K562 (cell line): ENCODE measurements at regions not wholly inside any gene's neighbourhood (a gene's known extent, or its start where the extent isn't known, plus 50 kb on each side); places are given as distances from the start of the nearest gene placed in this dataset.
A peak's percentile ranks its signal among the peaks of the same experiment; 100 is the strongest.

Experiments
- ATAC-seq: fragments of 200-7000 bp; cut with Tn5 transposase; 3 replicates; pipeline ENCODE4 v1.9.1; 2020; ENCODE audit warnings: moderate library complexity
- BruUV-seq: library from RNA; stranded (reverse); fragments of 400-500 nt; replicated peaks from 2 replicates; lab custom pipeline; 2021; lab: Mats Ljungman, UMichigan
- CTCF ChIA-PET: fragments of 300-600 bp; formaldehyde crosslinking; extraction: SDS; loops from one replicate; lab custom pipeline; 2021; ENCODE audit warnings: low intra/inter-chr PET ratio; lab: Yijun Ruan, JAX
- POLR2A ChIA-PET: fragments of 300-600, 350-650 bp; sonication (Branson Sonifier 250); formaldehyde crosslinking; extraction: SDS; loops from one replicate; lab custom pipeline; 2021; ENCODE audit warnings: antibody characterized with exemption, inconsistent platforms; lab: Yijun Ruan, JAX
- DNase-seq, 4 experiments: peaks; one replicate each; pipeline versions ENCODE4 v3.0.0 to v3.0.0-alpha.2; 2011 to 2018; ENCODE audit warnings: low spot score in 3 of 4, mixed read lengths in 3 of 4; ENCODE audit errors: extremely low read depth in 1 of 4
- FAIRE-seq: peaks from 2 replicates; lab custom pipeline; 2011; peaks lifted over from hg19 to GRCh38; lab: Jason Lieb, UNC
- H2AFZ ChIP-seq: 2 replicates; pipeline ENCODE4 v1.6.0; 2011; ENCODE audit warnings: low read depth, low read length, control low read depth, inconsistent platforms
- H3K27ac ChIP-seq: fragments of 200-600 bp; 3 replicates; pipeline ENCODE4 v1.8.0; 2011; ENCODE audit warnings: low read depth, mild to moderate bottlenecking, control low read depth, inconsistent platforms, low read length, moderate library complexity, mixed read lengths; ENCODE audit errors: extremely low read depth
- H3K27me3 ChIP-seq, 2 experiments: fragments of 300-600 bp in 1 of 2; 2 replicates in 1 of 2; 3 replicates in 1 of 2; pipeline versions ENCODE4 v1.6.0 to v1.8.0; 2011; ENCODE audit warnings: inconsistent platforms in 2 of 2, low read length in 2 of 2, mild to moderate bottlenecking in 1 of 2, mixed read lengths in 1 of 2, moderate library complexity in 1 of 2; ENCODE audit not compliant: control insufficient read depth in 2 of 2, insufficient read depth in 2 of 2
- H3K36me3 ChIP-seq: fragments of 300-600 bp; 3 replicates; pipeline ENCODE4 v1.8.0; 2011; ENCODE audit warnings: mild to moderate bottlenecking, low read length, inconsistent platforms; ENCODE audit not compliant: control insufficient read depth, insufficient read depth
- H3K4me1 ChIP-seq, 2 experiments: fragments of 200-600 bp in 1 of 2; replicated peaks in 1 of 2; 2 replicates in 1 of 2; 3 replicates in 1 of 2; pipeline versions ENCODE4 v1.5.1 to v1.8.0; 2011; ENCODE audit warnings: inconsistent platforms in 2 of 2, low read length in 2 of 2, mild to moderate bottlenecking in 1 of 2, mixed read lengths in 1 of 2, moderate library complexity in 1 of 2; ENCODE audit not compliant: control insufficient read depth in 2 of 2, insufficient read depth in 2 of 2
- H3K4me2 ChIP-seq: 2 replicates; pipeline ENCODE4 v1.6.1; 2011; ENCODE audit warnings: low read length, control low read depth, inconsistent platforms, mixed read lengths; ENCODE audit not compliant: insufficient read depth
- H3K4me3 ChIP-seq: fragments of 200-600 bp; sonication (generic), shearing (Covaris generic); 2 replicates; pipeline ENCODE4 v1.5.1; 2016; ENCODE audit warnings: control low read depth, inconsistent platforms
- H3K79me2 ChIP-seq: fragments of 200-600 bp; 3 replicates; pipeline ENCODE4 v1.8.0; 2011; ENCODE audit warnings: low read length, inconsistent platforms; ENCODE audit not compliant: control insufficient read depth, insufficient read depth
- H3K9ac ChIP-seq, 2 experiments: 2 replicates each; pipeline versions ENCODE4 v1.6.0 to v1.6.1; 2011; ENCODE audit warnings: low read depth in 2 of 2, low read length in 2 of 2, control low read depth in 1 of 2, inconsistent platforms in 1 of 2, mild to moderate bottlenecking in 1 of 2, mixed read lengths in 1 of 2; ENCODE audit not compliant: insufficient read depth in 1 of 2
- H3K9me1 ChIP-seq: one replicate; pipeline ENCODE4 v1.6.0; 2011; ENCODE audit warnings: inconsistent platforms, mild to moderate bottlenecking, low read length, moderate library complexity; ENCODE audit not compliant: control insufficient read depth, insufficient read depth
- H3K9me3 ChIP-seq: replicated peaks from 2 replicates; pipeline ENCODE4 v1.5.1; 2011; ENCODE audit warnings: low read depth, low read length, inconsistent platforms; ENCODE audit not compliant: control insufficient read depth, insufficient read depth
- H4K20me1 ChIP-seq: replicated peaks from 2 replicates; pipeline ENCODE4 v1.6.1; 2011; ENCODE audit warnings: low read length, inconsistent platforms, mixed read lengths; ENCODE audit not compliant: control insufficient read depth, insufficient read depth
- AFF4 ChIP-seq: sonication (generic); formaldehyde crosslinking; IDR thresholded peaks from 2 replicates; pipeline ENCODE4 v1.8.0; 2023; ENCODE audit warnings: mild to moderate bottlenecking, missing genetic modification reagents
- E2F3 ChIP-seq: fragments of 250-450 bp; sonication (Bioruptor Pico); IDR thresholded peaks from 2 replicates; pipeline ENCODE4 v1.4.0; 2020; ENCODE audit warnings: mild to moderate bottlenecking
- HBP1 ChIP-seq: fragments of 450-650 bp; formaldehyde crosslinking; IDR thresholded peaks from 2 replicates; pipeline ENCODE4 v1.4.0; 2022; ENCODE audit warnings: missing genetic modification characterization
- MBD2 ChIP-seq: sonication (generic); IDR thresholded peaks from 2 replicates; pipeline ENCODE4 v1.6.1; 2016; ENCODE audit warnings: low read depth, borderline replicate concordance
- NCOA2 ChIP-seq, 2 experiments: fragments of 450-650 bp; IDR thresholded peaks; 2 replicates each; pipeline ENCODE4 v1.6.1; 2018; ENCODE audit warnings: mild to moderate bottlenecking in 2 of 2, moderate library complexity in 1 of 2; ENCODE audit not compliant: partially characterized antibody in 2 of 2
- POLR2AphosphoS5 ChIP-seq: IDR thresholded peaks from 2 replicates; pipeline ENCODE4 v1.6.1; 2011; ENCODE audit warnings: mild to moderate bottlenecking, low read depth, low read length, moderate library complexity; ENCODE audit not compliant: control insufficient read depth, insufficient read depth
- SAP30 ChIP-seq: fragments of 200-600 bp; sonication (generic); IDR thresholded peaks from 2 replicates; pipeline ENCODE4 v1.6.1; 2012; ENCODE audit warnings: borderline replicate concordance, low read depth, mild to moderate bottlenecking, moderate library complexity, low read length, control low read depth, inconsistent platforms; ENCODE audit not compliant: insufficient read depth, poor library complexity, severe bottlenecking
- SMC3 ChIP-seq: conservative IDR thresholded peaks from 2 replicates; pipeline ENCODE4 v1.6.1; 2011; ENCODE audit warnings: low read depth, low read length, improper control_type of control experiment; ENCODE audit not compliant: insufficient read depth
- ZFP36 ChIP-seq: fragments of 150-350 bp; IDR thresholded peaks from 2 replicates; pipeline ENCODE4 v1.6.1; 2018; ENCODE audit warnings: low read length, low read depth; ENCODE audit not compliant: partially characterized antibody
- ZNF408 ChIP-seq: fragments of 250-450 bp; sonication (Bioruptor Pico); IDR thresholded peaks from 2 replicates; pipeline ENCODE4 v1.4.0; 2020; ENCODE audit warnings: low read depth, mild to moderate bottlenecking, moderate library complexity
- WGBS: fragments of 100-300 bp; shearing (Covaris generic); methylation state at CpG from one replicate; pipeline ENCODE4 v1.1.6; 2016; ENCODE audit warnings: low coverage, mixed read lengths; ENCODE audit not compliant: insufficient coverage; ENCODE audit errors: missing lambda C conversion rate; 5-methylcytosine and 5-hydroxymethylcytosine counted together
- in situ Hi-C: fragments of 300-500 bp; cut with MboI; formaldehyde crosslinking; loops from 4 replicates; pipeline ENCODE4 v1.15.0; 2018; ENCODE audit warnings: inconsistent platforms, mixed read lengths
- intact Hi-C: fragments of 100-400 bp; cut with micrococcal nuclease; formaldehyde crosslinking; loops from 2 replicates; pipeline ENCODE4 v1.14.2; 2022

GRCh38 chr4:151946718-151947117 is 185.9 kb upstream of the GATB start:
- no peaks in the 10 kb centered on the region for H3K9me3 ChIP-seq
- WGBS, result 0% methylated on average over 2 of the region's 2 CpGs
- no peak overlapping the region for H3K27ac ChIP-seq
- H3K36me3 ChIP-seq, result no peaks in the 10 kb centered on the region
- CTCF ChIA-PET, result no interaction called here
- H3K9ac ChIP-seq, result no peak overlapping the region
- POLR2A ChIA-PET, result no interaction called here
- ATAC-seq (no peak), FAIRE-seq (no peak), DNase-seq (no peak)
- H3K4me2 ChIP-seq, result no peak overlapping the region
- in situ Hi-C loops, result no loop called here
- BruUV-seq, result no TSS peak
- intact Hi-C loops, result no loop called here
- no peaks in the 10 kb centered on the region for H3K79me2 ChIP-seq
- TF ChIP-seq ZFP36 (peak; percentile 74), MBD2 (no peak)
- no peak overlapping the region for H2AFZ ChIP-seq
- H3K4me1 ChIP-seq, result no peaks in the 10 kb centered on the region
- H4K20me1 ChIP-seq, result no peaks in the 10 kb centered on the region
- H3K9me1 ChIP-seq, result no peaks in the 10 kb centered on the region
- H3K27me3 ChIP-seq, result no peaks in the 10 kb centered on the region
- H3K4me3 ChIP-seq, result no peak overlapping the region

GRCh38 chr4:151942971-151943370 is 182.2 kb upstream of the GATB start:
- Histone ChIP-seq H3K4me2 (no peak overlapping the region), H3K4me1 (no peaks in the 10 kb centered on the region), H2AFZ (no peak overlapping the region), H3K9ac (no peak overlapping the region), H3K9me3 (no peaks in the 10 kb centered on the region), H3K79me2 (no peaks in the 10 kb centered on the region), H3K36me3 (no peaks in the 10 kb centered on the region), H3K9me1 (no peaks in the 10 kb centered on the region), H3K27ac (no peak overlapping the region), H3K4me3 (no peak overlapping the region), H3K27me3 (no peaks in the 10 kb centered on the region), H4K20me1 (no peaks in the 10 kb centered on the region)
- BruUV-seq, result no TSS peak
- POLR2A ChIA-PET, result no interaction called here
- DNase-seq (no peak), FAIRE-seq (no peak), ATAC-seq (no peak)
- 2% methylated on average over 3 of the region's 3 CpGs for WGBS
- CTCF ChIA-PET, result no interaction called here
- in situ Hi-C loops (no loop called here), intact Hi-C loops (no loop called here)
- TF ChIP-seq SAP30 (no peak), ZNF408 (CRISPR knock-in tag) (no peak), AFF4 (CRISPR knock-in tag) (no peak), POLR2AphosphoS5 (no peak), HBP1 (no peak), NCOA2 (IDR thresholded peaks at IDR 0.05; ENCODE audit: partially characterized antibody in 2 of 2) (no peak), E2F3 (no peak), SMC3 (no peak)
